ENCODE measurements at regions not wholly inside any gene's neighbourhood (a gene's known extent, or its start where the extent isn't known, plus 50 kb on each side); places are given as distances from the start of the nearest gene placed in this dataset.

GRCh38 chr4:167767281-167767680 lies 325.1 kb upstream of the ANXA10 start:
- TF ChIP-seq YY1 (IDR thresholded peaks at IDR 0.05; ENCODE audit: insufficient read depth, insufficient read length) (no peak), SUZ12 (IDR thresholded peaks at IDR 0.05; ENCODE audit: extremely low read depth, insufficient read depth, insufficient read length) (no peak)
